B cell (primary cell): ENCODE measurements at regions not wholly inside any gene's neighbourhood (a gene's known extent, or its start where the extent isn't known, plus 50 kb on each side); places are given as distances from the start of the nearest gene placed in this dataset.

Experiments used
- CTCF ChIP-seq: fragments of 200-600 bp; IDR thresholded peaks from one replicate; pipeline ENCODE4 v1.8.0; 2022; ENCODE audit warnings: antibody characterized with exemption, mild to moderate bottlenecking
- EZH2 ChIP-seq: IDR thresholded peaks from 2 replicates; pipeline ENCODE4 v1.6.1; 2012; ENCODE audit warnings: borderline replicate concordance, low read depth, mild to moderate bottlenecking, moderate library complexity, low read length; ENCODE audit not compliant: insufficient read depth, poor library complexity, severe bottlenecking

GRCh38 chr2:129205176-129205575 is 774.3 kb upstream of the RAB6C start:
- TF ChIP-seq CTCF (no peak), EZH2 (no peak)
